Adrenal gland (tissue), 5 donors: ENCODE measurements at regions not wholly inside any gene's neighbourhood (a gene's known extent, or its start where the extent isn't known, plus 50 kb on each side); places are given as distances from the start of the nearest gene placed in this dataset.
"Not testable (repeated sequence)": the region's sequence is repeated elsewhere in the genome, so short reads cannot be mapped to it uniquely, and the experiment has no call there.

Source experiments
- POLR2A ChIP-seq, 2 donors: fragments of 450-650 bp; IDR thresholded peaks; one replicate each; pipeline ENCODE4 v1.6.1; 2017; ENCODE audit warnings: antibody characterized with exemption in 2 of 2, mild to moderate bottlenecking in 2 of 2, moderate library complexity in 1 of 2
- TF ChIP-seq, protein P1 (sequence below), 6 experiments: fragments of 450-650 bp in 4 of 6; fragments of 200-600 bp in 2 of 6; sonication (generic) in 1 of 6; IDR thresholded peaks; 1 replicate in 5 of 6; 2 replicates in 1 of 6; pipeline versions ENCODE4 v1.5.1 to v1.8.0; 2016 to 2021; ENCODE audit warnings: antibody characterized with exemption in 6 of 6, mild to moderate bottlenecking in 2 of 6, moderate library complexity in 1 of 6
- donor health status: DM: no; HTN: no; CAD: no.

DNA sequence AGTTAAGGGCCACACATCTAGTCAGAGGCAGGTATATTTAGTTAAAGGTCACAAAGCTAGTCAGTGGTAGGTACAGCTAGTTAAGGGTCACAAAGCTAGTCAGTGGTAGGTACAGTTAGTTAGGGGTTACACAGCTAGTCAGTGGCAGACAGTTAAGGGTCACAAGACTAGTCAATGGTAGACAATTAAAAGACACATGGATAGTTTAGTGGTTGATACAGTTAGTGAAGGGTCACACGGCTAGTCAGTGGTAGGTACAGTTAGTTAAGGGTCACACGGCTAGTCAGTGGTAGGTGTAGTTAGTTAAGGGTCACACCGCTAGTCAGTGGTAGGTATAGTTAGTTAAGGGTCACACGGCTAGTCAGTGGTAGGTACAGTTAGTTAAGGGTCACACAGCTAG is 110.0 kb downstream of the NPIPA7 start:
- TF ChIP-seq, protein P1, sequence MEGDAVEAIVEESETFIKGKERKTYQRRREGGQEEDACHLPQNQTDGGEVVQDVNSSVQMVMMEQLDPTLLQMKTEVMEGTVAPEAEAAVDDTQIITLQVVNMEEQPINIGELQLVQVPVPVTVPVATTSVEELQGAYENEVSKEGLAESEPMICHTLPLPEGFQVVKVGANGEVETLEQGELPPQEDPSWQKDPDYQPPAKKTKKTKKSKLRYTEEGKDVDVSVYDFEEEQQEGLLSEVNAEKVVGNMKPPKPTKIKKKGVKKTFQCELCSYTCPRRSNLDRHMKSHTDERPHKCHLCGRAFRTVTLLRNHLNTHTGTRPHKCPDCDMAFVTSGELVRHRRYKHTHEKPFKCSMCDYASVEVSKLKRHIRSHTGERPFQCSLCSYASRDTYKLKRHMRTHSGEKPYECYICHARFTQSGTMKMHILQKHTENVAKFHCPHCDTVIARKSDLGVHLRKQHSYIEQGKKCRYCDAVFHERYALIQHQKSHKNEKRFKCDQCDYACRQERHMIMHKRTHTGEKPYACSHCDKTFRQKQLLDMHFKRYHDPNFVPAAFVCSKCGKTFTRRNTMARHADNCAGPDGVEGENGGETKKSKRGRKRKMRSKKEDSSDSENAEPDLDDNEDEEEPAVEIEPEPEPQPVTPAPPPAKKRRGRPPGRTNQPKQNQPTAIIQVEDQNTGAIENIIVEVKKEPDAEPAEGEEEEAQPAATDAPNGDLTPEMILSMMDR (IDR thresholded peaks at IDR 0.05), result not testable (repeated sequence)
- TF ChIP-seq POLR2A (IDR thresholded peaks at IDR 0.05), result not testable (repeated sequence)
